ENCODE measurements at regions not wholly inside any gene's neighbourhood (a gene's known extent, or its start where the extent isn't known, plus 50 kb on each side); places are given as distances from the start of the nearest gene placed in this dataset.
"Not testable (repeated sequence)": the region's sequence is repeated elsewhere in the genome, so short reads cannot be mapped to it uniquely, and the experiment has no call there.

DNA sequence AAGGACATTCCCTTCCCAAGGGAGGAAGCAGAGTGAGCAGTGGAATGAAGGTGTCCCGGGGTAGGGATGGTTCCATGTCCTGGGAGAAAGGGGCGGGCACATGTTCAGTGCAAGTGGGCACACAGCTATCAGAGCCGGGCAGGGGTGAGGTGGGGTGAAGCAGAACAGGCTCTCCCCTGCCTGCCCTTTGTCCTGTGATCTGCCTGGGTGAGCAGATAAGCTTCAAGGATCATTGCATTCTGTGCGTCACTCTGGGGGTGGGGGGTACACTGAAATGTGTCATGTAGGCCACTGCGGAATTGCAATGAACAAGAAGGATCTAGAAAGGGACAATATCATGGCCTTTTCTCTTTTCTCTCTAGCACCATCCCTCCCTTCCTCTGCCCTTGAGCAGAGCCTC, 61.7 kb upstream of the SHB start:
- DNase-seq (ENCODE audit: low read depth, low spot score) = no peak

DNA sequence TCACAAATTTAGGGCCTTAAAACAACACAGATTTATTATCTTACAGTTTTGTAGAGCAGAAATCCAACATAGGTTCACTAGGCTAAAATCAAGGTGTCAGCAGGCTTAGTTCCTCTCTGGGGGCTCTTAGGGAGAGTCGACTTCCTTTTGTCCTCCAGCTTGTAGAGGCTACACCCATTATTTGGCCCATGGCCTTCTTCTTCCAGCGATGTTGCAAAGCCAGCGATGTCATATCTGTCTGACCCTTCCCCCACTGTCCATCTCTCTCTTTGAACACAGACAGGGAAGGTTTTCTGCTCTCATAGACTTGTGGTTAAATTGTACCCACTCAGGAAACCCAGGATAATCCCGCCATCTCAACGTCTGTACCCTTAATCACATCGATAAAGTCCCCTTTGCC, 60.3 kb upstream of the SHB start:
- DNase-seq (ENCODE audit: low read depth, low spot score) = no peak

DNA sequence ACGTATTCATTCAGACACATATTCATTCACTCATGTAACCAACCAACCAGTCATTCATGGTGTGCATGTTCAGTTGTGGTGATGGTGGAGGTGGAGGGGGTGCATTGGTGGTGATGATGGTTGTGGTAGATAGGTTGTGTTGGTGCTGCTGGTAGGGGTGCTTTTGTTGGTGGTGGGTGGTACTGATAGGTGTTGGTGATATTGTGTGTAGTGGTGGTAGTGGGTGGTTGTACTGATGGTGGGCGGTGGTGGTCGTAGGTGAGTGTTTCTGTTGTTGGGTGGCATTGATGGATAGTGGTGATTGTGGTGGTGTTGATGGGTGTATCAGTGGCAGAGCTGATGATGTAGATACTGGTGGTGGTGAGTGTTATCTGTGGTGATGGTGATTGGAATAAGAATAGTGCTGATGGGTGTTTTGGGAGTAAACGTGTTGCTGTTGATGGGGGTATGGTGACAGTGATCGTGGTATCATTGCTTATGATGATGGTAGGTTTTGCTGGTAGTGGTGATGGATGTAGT, 59.8 kb upstream of the SHB start:
- no peak for DNase-seq (ENCODE audit: low read depth, low spot score)

DNA sequence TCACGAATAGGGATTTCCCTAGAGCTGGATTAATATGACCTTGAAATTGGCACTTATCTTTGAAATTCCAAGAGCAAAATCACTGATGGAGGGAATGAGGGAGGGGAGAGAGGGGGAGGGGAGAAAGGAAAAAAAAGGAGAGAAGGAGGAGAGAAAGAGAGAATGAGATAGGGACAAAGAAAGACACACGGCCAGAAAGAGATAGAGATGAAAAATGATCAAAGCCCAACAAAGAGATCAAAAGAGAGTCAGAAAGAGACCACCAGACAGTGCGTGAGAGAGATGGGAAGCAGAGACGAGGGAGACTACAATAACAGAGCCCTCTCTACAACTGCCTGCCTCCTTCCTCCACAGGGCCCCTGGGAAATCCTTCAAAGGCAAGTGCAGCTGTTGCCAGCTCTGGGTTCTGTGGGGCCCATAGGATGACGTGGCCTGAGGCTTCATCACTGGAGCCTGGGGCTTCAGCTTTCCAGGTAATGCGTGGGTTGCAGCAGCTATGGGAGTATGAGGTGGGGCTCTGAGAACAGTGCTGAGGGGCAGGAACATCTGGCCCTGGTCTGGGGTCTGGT, 58.3 kb upstream of the SHB start:
- no peak for DNase-seq (ENCODE audit: low read depth, low spot score)

DNA sequence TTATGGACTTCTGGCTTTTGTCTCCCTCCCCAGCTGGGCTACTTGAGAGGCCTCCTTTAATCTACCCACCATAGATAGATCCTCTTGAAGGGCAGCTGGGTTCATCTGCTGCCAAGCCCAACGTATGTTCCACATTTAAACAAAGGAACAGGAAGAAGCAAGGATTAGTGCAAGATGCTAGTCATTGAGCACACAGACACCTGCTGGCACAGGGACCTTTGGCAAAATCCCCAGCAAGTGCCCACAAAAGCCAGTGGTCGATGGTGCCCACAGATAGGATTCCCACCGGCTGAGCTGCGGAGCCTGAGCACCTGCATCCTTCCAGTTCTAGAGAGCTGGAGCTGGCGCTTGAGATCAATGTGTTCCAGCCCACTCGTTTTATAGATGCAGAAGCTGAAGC, 57.7 kb upstream of the SHB start:
- DNase-seq (ENCODE audit: low read depth, low spot score) = no peak

DNA sequence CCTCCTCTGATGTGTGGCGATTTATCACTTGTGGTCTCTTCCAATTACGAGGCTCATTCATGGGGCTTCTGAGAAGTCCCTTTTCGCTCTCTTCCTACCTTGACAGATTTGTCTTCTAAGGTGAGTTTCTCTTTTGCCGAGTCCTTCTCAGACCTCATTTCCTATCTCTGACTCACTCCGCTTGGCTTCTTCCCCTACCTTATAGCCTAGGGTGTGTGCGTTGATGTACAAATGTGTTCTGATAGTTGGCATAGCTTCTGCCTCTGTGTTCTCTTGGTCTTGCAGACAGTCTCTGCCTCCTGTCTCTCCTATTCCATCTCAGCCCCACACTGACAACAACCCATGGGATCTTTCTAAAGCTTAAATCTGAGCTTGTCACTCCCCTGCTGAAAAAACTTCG, 56.9 kb upstream of the SHB start:
- DNase-seq (ENCODE audit: low read depth, low spot score) = no peak

DNA sequence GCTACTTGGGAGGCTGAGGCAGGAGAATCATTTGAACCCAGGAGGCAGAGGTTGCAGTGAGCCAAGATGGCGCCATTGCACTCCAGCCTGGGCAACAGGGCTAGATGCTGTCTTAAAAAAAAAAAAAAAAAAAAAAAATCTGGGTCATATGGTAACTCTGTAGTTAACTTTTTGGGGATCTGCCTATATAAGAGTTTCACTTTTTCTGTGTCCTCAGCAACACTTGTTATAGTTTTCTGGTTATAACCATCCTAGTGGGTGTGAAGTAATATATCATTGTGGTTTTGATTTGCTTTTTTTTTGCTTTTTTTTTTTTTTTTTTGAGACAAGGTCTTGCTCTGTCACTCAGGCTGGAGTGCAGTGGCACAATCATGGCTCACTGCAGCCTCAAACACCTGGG, 54.3 kb upstream of the SHB start:
- DNase-seq (ENCODE audit: low read depth, low spot score) = not testable (repeated sequence)

DNA sequence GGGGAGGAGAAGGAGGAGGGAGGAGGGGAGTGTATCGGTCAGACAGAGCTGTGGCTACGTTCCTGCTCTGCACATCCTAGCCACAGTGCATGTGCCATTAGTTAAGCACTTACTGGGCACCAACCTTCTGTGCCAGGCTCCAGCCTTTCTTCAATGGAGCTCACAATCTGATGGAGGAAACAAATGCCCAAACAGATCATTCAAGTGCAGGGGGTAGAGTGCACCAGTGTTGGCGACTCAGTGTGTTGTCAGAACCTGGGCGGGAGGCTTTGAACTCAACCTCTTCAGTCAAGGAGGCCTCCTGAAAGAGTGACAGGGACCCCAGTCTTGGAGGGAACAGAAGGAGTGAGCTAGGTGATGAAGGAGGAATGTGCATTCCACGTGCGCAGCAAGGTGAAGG, 51.9 kb upstream of the SHB start:
- DNase-seq (ENCODE audit: low read depth, low spot score) = no peak

DNA sequence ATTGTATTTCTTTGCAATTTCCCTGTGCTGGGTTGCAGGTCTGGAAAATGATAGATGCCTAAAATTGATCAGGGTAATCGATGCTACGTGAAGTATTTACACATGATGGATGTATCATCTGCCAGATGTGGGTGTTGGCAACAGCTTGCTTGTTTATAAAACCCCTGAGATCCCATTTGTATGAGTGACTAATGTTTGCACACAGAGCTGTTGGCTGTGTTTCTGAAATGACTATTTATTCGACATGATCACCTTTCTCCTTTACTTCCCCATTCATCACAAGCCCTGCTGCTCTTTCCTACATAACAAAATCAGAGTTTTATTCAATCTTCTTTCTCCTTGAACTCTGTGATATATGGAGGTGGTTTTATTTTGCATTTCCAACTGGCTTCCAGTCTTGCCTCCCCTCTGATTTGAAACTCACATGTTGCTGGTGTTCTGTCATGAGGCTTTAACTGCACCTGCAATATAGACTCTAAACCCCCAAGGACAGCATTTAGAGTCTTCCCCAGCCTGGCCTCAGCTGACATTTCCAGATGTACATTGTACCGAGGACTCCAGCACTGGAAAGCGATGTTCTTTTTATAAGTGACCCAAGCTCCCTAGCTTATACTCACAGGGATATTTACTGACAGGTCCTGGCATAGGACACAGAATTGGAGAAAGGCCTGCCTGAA, 50.7 kb upstream of the SHB start:
- no peak for DNase-seq (ENCODE audit: low read depth, low spot score)

DNA sequence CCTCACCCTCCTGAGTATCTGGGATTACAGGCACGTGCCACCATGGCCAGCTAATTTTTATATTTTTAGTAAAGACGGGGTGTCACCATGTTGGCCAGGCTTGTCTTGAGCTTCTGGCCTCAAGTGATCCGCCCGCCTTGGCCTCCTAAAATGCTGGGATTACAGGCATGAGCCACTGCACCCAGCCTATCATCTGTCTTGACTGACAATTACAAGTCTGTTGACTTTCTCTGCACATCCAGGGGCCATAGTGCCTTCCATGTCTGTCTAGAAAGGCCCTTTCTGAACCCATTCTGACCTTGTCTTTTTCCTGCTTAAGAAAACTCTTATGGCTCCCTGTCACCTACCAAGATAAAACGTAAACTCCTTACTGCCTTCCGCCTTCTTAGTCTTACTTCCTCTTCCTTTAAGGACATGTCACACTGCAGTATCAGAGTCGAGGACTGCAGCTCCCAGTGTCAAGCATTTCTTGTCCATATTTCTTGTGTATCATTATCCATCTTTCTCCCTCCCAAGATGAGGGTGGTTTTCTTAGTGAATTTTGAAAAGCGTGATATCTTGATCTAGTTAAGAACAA, 49.9 kb upstream of the SHB start:
- no peak for DNase-seq (ENCODE audit: low read depth, low spot score)

Data from smooth muscle cell of the brain vasculature (primary cell).